GM19455 (cell line): ENCODE measurements at regions not wholly inside any gene's neighbourhood (a gene's known extent, or its start where the extent isn't known, plus 50 kb on each side); places are given as distances from the start of the nearest gene placed in this dataset.
A peak's percentile ranks its signal among the peaks of the same experiment; 100 is the strongest.
"Not testable (repeated sequence)": the region's sequence is repeated elsewhere in the genome, so short reads cannot be mapped to it uniquely, and the experiment has no call there.

ENCODE experiments used
- ATAC-seq: cut with Tn5 transposase; IDR thresholded peaks from one replicate; pipeline ENCODE4 v1.9.1; 2021; ENCODE audit not compliant: unreplicated experiment

- ATAC-seq, result no peak
These were observed 84.7 kb downstream of the URB2 start for GRCh38 chr1:229710746-229711145.

GRCh38 chr1:229714306-229714705, 88.3 kb downstream of the URB2 start:
- no peak for ATAC-seq

- peak; percentile 68 for ATAC-seq
These were observed 89.0 kb downstream of the URB2 start for GRCh38 chr1:229714964-229715603.

- ATAC-seq, result no peak
These were observed 90.0 kb downstream of the URB2 start for GRCh38 chr1:229716069-229716468.

GRCh38 chr1:229716704-229717103, 90.7 kb downstream of the URB2 start:
- ATAC-seq, result no peak

DNA sequence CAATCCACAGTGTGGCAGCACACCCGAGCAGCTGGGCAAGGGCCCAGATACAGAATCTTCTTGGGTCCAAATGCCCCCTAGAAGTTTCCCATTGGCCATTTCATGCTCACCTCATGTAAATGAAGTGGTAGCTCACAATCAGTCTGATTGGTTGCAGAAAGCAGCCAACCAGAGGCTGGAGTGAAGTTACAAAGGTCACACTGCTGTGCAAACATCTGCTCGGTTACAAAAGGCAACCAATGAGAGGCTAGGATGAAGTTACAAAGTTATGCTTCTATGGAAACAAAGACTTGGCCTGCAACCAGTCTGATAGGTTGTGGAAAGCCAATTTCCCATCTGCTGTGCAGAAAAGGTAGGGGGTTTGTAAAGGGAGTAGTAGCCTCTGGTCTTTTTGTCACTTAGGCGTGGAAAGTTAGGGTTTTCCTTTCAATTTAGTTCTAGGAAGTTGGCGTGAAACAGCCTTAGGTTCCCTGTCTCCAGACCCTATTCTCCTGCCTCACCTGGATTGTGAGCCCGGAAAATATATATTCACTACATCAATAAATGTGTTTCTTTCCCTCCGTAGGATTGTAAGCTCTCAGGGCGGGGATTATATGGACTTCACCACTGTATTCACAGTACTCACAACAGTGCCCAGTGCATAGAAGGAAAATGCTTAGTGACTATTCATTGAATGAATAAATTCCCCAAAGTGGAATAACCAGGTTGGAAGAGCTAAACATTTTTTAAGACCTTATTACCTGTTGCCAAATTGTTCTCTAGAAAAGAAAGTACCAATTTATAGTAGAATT, 91.9 kb downstream of the URB2 start:
- no peak for ATAC-seq

- no peak for ATAC-seq
These were observed 100.0 kb downstream of the URB2 start for GRCh38 chr1:229726061-229726460.

GRCh38 chr1:229729916-229730315, 103.9 kb downstream of the URB2 start:
- no peak for ATAC-seq

DNA sequence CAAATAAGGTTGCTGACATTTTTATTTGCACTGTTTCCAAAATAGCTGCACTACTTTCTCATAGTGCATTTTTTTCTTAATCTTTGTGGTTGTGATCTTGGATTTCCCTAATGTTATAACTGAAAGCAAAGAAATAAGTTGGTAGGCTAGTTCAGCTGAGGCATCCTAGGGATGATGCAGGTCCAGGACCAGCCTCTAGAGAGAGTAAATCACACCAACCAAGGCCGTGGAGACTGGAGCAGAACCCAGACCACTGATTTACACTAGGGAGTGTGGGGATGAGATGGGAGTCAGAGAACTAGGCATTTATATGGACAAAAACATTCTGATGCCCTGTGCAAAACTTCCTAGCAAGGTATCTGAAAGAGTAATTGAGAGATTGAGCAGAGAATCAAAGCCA, 104.5 kb downstream of the URB2 start:
- no peak for ATAC-seq

DNA sequence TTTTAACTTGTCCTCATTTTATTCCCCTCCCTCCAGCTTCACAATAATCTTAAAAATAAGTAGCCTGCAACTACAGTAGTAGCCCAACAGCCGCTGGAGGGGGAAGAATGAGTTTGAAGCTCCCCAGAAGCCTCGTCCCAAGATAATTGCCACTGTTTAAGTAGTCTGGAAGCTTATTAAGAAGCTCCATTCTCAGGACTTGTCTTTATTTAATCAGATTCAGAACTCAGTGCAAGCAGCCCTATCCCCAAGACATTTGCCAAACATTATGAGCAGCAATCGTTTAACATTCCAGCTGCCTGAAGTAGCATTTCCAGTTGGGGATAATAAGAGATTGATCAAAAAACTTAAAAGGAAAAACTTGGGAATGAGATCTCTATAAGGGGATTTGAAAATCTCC, 106.0 kb downstream of the URB2 start:
- ATAC-seq, result no peak

GRCh38 chr1:229736376-229736775, 110.3 kb downstream of the URB2 start:
- no peak for ATAC-seq

GRCh38 chr1:229742614-229743013, 116.6 kb downstream of the URB2 start:
- ATAC-seq, result not testable (repeated sequence)

DNA sequence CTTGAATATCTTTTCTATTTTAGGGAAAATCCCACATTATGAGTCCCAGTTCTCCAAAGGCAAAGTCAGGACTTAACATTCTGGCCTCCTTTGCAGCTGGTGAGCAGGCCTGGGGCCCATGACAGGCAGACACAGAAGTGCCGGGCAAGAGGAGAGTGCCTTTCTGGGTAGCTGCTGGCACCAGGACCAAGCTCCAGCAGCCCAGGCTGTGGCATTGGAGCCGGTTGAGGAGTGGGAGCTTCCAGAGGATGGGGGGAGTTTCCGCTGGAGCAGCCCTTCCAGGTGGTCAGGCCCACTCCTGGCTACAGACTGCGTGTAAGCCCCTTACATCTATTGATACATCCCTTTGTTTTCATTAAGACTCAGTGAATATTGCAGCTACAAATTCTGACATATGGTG, 123.9 kb downstream of the URB2 start:
- no peak for ATAC-seq

GRCh38 chr1:229751610-229752009, 125.6 kb downstream of the URB2 start:
- ATAC-seq, result no peak

GRCh38 chr1:229752679-229753078, 126.6 kb downstream of the URB2 start:
- no peak for ATAC-seq

DNA sequence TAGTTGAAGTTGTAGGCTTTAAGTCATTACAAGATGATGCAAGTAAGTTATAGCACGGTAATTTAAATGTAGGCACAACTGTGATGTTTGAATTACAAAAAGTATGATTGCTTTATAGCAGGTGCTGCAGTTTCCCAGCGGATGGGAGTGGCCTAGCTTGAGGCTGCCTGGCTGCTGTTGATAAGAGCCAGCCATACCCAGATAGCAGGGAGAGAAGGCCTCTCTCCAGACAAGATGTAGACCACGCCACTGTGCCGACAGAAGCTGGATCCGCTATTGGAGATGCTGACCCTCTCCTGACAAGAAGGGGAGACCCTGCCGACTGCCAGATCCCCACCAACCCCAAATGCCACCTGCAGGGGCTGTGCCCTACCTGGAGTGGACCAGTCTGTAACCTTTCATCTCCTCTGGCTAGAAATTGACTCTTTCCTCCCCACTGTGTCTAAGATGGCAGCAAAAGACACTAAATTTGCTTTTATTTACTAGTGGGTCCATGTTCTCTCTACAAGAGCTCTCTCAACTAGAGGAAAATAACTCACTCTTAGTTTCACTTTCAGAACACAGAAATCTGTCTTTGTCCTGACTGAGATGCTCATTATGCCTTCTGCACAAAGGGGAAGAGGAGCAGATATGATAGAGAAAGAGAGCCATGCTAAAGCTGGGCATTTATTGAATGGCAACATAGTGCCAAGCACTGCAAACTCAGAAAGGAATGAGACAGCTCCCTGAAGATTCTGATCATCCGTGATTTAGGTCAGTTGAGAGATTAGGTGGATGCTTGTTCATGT, 127.9 kb downstream of the URB2 start:
- no peak for ATAC-seq

GRCh38 chr1:229756666-229757065, 130.6 kb downstream of the URB2 start:
- no peak for ATAC-seq

DNA sequence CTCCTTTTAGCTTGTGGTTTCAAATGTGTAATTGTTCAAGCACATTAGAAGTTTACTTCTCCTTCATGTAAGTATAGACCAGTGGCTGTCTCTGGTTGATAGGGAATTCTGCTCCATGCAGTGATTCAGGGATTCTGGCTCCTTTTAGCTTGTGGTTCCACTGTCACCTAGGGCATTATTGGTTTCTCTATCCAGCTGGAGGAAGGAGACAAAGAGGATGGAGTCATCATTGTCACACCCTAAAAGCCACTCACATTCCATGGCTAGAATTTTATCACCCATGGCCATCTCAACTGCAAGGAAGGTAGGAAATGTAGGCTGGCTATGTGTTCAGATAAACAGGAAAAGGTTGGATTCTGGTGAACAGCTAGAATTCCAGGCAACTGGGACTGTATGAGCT, 131.2 kb downstream of the URB2 start:
- ATAC-seq, result no peak

DNA sequence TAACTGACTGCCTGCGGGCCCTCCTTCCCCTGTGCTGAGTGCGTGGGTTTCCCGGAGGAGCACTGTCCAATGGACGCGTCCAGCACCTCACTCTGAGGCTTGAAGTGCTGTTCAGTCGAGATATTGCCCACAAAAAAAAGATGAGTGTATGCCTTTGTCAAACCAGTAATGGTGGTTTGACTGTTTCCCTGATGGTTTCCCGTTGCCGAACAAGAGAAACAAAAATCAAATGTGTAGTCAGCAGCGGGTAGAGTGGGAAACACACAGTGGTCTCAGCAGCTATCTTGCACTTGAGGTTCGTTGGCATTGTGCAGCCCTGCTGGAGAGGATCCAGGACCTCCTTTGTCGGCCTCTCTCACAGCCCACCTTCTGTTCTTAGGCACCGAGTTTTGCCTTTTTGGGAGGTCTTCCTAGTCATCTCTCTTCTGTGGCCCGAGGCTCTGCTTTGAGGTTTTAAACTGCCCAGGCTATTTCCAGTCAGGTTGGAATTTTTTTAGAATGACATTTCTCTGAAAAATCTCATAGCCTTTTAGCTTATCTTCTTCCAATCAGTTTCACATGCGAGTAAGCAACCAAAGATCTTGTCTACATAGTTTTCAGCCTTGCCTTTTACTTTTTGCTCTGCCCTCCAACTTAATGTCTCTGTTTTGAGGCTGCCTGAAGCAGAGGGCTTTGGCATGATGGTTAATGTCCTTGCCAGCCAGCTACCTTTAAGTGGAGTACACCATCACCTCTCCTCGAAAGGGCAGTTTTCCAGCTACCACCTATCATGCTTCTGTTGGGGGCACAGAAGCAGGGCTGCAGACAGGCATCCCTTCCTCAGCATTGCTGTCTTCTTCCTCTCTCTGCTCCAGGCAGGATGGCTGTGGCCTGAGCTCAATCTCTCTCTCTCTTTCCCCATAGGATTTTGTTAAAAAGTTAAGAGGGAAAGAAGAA, 132.3 kb downstream of the URB2 start:
- ATAC-seq, result no peak

- no peak for ATAC-seq
These were observed 133.0 kb downstream of the URB2 start for GRCh38 chr1:229759037-229759435.

DNA sequence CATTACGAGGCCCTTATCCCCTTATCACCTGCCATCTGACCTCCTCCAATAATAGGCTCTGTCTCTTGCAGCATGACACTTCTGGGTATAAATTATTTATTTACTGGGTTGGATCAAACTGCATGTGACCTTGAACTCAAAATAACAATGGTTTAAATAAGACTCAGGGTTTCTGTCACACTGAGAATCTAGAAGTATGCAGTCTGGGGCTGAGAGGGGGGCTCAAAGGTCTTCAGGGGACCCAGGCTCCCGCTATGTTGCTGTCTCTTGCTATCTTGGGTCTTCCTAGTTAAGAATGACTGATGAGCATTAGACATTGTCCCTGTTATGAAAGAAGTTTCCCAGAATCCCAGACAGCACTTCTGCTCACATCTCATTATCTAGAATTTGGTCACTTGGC, 133.5 kb downstream of the URB2 start:
- ATAC-seq, result no peak
